Activated CD4-positive, CD25-positive, alpha-beta regulatory T cell treated with anti-CD3 and anti-CD28 coated beads, Interleukin-2, amount 50 U/mL, for 72 hours (primary cell): ENCODE measurements at regions not wholly inside any gene's neighbourhood (a gene's known extent, or its start where the extent isn't known, plus 50 kb on each side); places are given as distances from the start of the nearest gene placed in this dataset.

ENCODE experiments used
- DNase-seq: peaks from one replicate; pipeline ENCODE4 v3.0.0; 2021

- no peak for DNase-seq
These were observed 144.7 kb downstream of the SLC4A3 start for GRCh38 chr2:219772103-219772635.

- no peak for DNase-seq
These were observed 145.3 kb downstream of the SLC4A3 start for GRCh38 chr2:219772697-219773096.

GRCh38 chr2:219775506-219775905, 148.1 kb downstream of the SLC4A3 start:
- no peak for DNase-seq

GRCh38 chr2:219777388-219777787, 150.0 kb downstream of the SLC4A3 start:
- no peak for DNase-seq

- no peak for DNase-seq
These were observed 150.8 kb downstream of the SLC4A3 start for GRCh38 chr2:219778189-219778588.

- no peak for DNase-seq
These were observed 155.4 kb downstream of the SLC4A3 start for GRCh38 chr2:219782737-219783348.

GRCh38 chr2:219783359-219783975, 156.0 kb downstream of the SLC4A3 start:
- DNase-seq = no peak

GRCh38 chr2:219784178-219784577, 156.7 kb downstream of the SLC4A3 start:
- no peak for DNase-seq

- no peak for DNase-seq
These were observed 162.0 kb downstream of the SLC4A3 start for GRCh38 chr2:219789476-219789875.

- DNase-seq = no peak
These were observed 165.0 kb downstream of the SLC4A3 start for GRCh38 chr2:219792446-219792845.

- DNase-seq = no peak
These were observed 171.0 kb downstream of the SLC4A3 start for GRCh38 chr2:219798430-219798829.

- DNase-seq = no peak
These were observed 175.9 kb downstream of the SLC4A3 start for GRCh38 chr2:219803294-219803693.

- DNase-seq = no peak
These were observed 183.5 kb downstream of the SLC4A3 start for GRCh38 chr2:219810895-219811294.

GRCh38 chr2:219812672-219813071, 185.2 kb downstream of the SLC4A3 start:
- no peak for DNase-seq

GRCh38 chr2:219820767-219821166, 193.3 kb downstream of the SLC4A3 start:
- no peak for DNase-seq

GRCh38 chr2:219823574-219823973, 196.1 kb downstream of the SLC4A3 start:
- no peak for DNase-seq

- no peak for DNase-seq
These were observed 197.6 kb downstream of the SLC4A3 start for GRCh38 chr2:219824996-219825395.

GRCh38 chr2:219828127-219828526, 200.7 kb downstream of the SLC4A3 start:
- DNase-seq = no peak

- DNase-seq = no peak
These were observed 202.4 kb downstream of the SLC4A3 start for GRCh38 chr2:219829667-219830352.

GRCh38 chr2:219830353-219830738, 202.9 kb downstream of the SLC4A3 start:
- DNase-seq = no peak

- DNase-seq = no peak
These were observed 204.5 kb downstream of the SLC4A3 start for GRCh38 chr2:219831957-219832356.

GRCh38 chr2:219832904-219833303, 205.5 kb downstream of the SLC4A3 start:
- DNase-seq = no peak

- DNase-seq = no peak
These were observed 208.1 kb downstream of the SLC4A3 start for GRCh38 chr2:219835493-219835892.

GRCh38 chr2:219836647-219837177, 209.3 kb downstream of the SLC4A3 start:
- DNase-seq = no peak
